H1 (cell line): ENCODE measurements at regions not wholly inside any gene's neighbourhood (a gene's known extent, or its start where the extent isn't known, plus 50 kb on each side); places are given as distances from the start of the nearest gene placed in this dataset.

Experiments used
- CTCF ChIA-PET: fragments of 300-600 bp; sonication (Branson Sonifier 250); formaldehyde crosslinking; loops from one replicate; lab custom pipeline; 2021; ENCODE audit not compliant: partially characterized antibody; lab: Charles Lee
- POLR2A ChIA-PET: fragments of 300-600 bp; sonication (Branson Sonifier 250); formaldehyde crosslinking; loops from one replicate; lab custom pipeline; 2021; ENCODE audit warnings: inconsistent platforms; ENCODE audit not compliant: partially characterized antibody; lab: Charles Lee
- DNase-seq, 2 experiments: peaks; one replicate each; pipeline versions ENCODE4 v3.0.0 to v3.0.0-alpha.2; 2010 to 2022; ENCODE audit warnings: low spot score in 2 of 2, low read depth in 1 of 2, mixed read lengths in 1 of 2
- FAIRE-seq: peaks from 2 replicates; lab custom pipeline; 2011; peaks lifted over from hg19 to GRCh38; lab: Jason Lieb, UNC
- H2AFZ ChIP-seq: 2 replicates; pipeline ENCODE4 v1.8.1; 2012; ENCODE audit warnings: low read length, inconsistent platforms
- H2AK5ac ChIP-seq: 2 replicates; pipeline ENCODE4 v1.6.1; 2013; ENCODE audit warnings: low read depth, low read length
- H2BK120ac ChIP-seq: replicated peaks from 2 replicates; pipeline ENCODE3; 2013; ENCODE audit warnings: low read depth, low read length, inconsistent platforms
- H2BK12ac ChIP-seq: 2 replicates; pipeline ENCODE4 v1.6.1; 2013; ENCODE audit warnings: low read depth, low read length
- H2BK15ac ChIP-seq: 2 replicates; pipeline ENCODE4 v1.6.1; 2013; ENCODE audit warnings: low read length
- H2BK20ac ChIP-seq: 2 replicates; pipeline ENCODE4 v1.6.1; 2013; ENCODE audit warnings: low read length
- H2BK5ac ChIP-seq: 2 replicates; pipeline ENCODE4 v1.6.1; 2013; ENCODE audit warnings: low read depth, low read length
- H3K14ac ChIP-seq: 2 replicates; pipeline ENCODE4 v1.6.1; 2013; ENCODE audit warnings: inconsistent platforms; ENCODE audit not compliant: insufficient read length
- H3K18ac ChIP-seq: 2 replicates; pipeline ENCODE4 v1.6.1; 2013; ENCODE audit warnings: low read length; ENCODE audit errors: extremely low read depth
- H3K23ac ChIP-seq: 2 replicates; pipeline ENCODE4 v1.6.1; 2013; ENCODE audit warnings: inconsistent platforms; ENCODE audit not compliant: insufficient read length
- H3K23me2 ChIP-seq: 2 replicates; pipeline ENCODE4 v1.6.1; 2013; ENCODE audit warnings: low read depth, low read length
- H3K27ac ChIP-seq: 2 replicates; pipeline ENCODE4 v1.6.1; 2011; ENCODE audit warnings: low read depth, low read length, inconsistent platforms
- H3K27me3 ChIP-seq, 4 experiments: replicated peaks in 1 of 4; 1 replicate in 1 of 4; 2 replicates in 3 of 4; pipeline versions ENCODE4 v1.6.1 to v1.8.1; 2011 to 2013; ENCODE audit warnings: low read length in 3 of 4, mild to moderate bottlenecking in 3 of 4, inconsistent platforms in 2 of 4, mixed read lengths in 2 of 4, moderate library complexity in 1 of 4; ENCODE audit not compliant: control insufficient read depth in 3 of 4, insufficient read depth in 3 of 4; ENCODE audit errors: extremely low read depth in 1 of 4
- H3K36me3 ChIP-seq, 4 experiments: 2 replicates each; pipeline versions ENCODE4 v1.6.1 to v1.8.1; 2011 to 2013; ENCODE audit warnings: mild to moderate bottlenecking in 4 of 4, low read length in 3 of 4, moderate library complexity in 2 of 4, control low read depth in 1 of 4, inconsistent platforms in 1 of 4; ENCODE audit not compliant: insufficient read depth in 4 of 4, control insufficient read depth in 2 of 4
- H3K4ac ChIP-seq: replicated peaks from 2 replicates; pipeline ENCODE3; 2013; ENCODE audit warnings: low read length, low read depth, mixed read lengths, inconsistent platforms; ENCODE audit not compliant: insufficient read length
- H3K4me1 ChIP-seq, 4 experiments: replicated peaks in 1 of 4; 1 replicate in 1 of 4; 2 replicates in 3 of 4; pipeline versions ENCODE4 v1.6.1 to v1.8.1; 2011 to 2013; ENCODE audit warnings: low read length in 3 of 4, inconsistent platforms in 2 of 4, mixed read lengths in 1 of 4; ENCODE audit not compliant: insufficient read depth in 4 of 4, control insufficient read depth in 3 of 4
- H3K4me2 ChIP-seq, 2 experiments: 2 replicates each; pipeline versions ENCODE4 v1.6.1 to v1.8.1; 2011 to 2013; ENCODE audit warnings: low read depth in 2 of 2, low read length in 2 of 2, control low read depth in 1 of 2, inconsistent platforms in 1 of 2, mild to moderate bottlenecking in 1 of 2; ENCODE audit not compliant: insufficient read depth in 1 of 2
- H3K4me3 ChIP-seq, 4 experiments: fragments of 200-600, 300-600 bp in 1 of 4; sonication (generic), shearing (Covaris generic), sonication (Bioruptor Twin) in 1 of 4; 2 replicates each; pipeline versions ENCODE4 v1.5.1 to v1.8.1; 2011 to 2016; ENCODE audit warnings: low read length in 4 of 4, low read depth in 3 of 4, control low read depth in 2 of 4, inconsistent platforms in 2 of 4, mild to moderate bottlenecking in 2 of 4, mixed read lengths in 1 of 4, moderate library complexity in 1 of 4; ENCODE audit not compliant: insufficient read depth in 2 of 4; ENCODE audit errors: extremely low read depth in 1 of 4
- H3K56ac ChIP-seq: replicated peaks from 2 replicates; pipeline ENCODE3; 2013; ENCODE audit warnings: low read depth, mild to moderate bottlenecking, mixed read lengths, low read length, inconsistent platforms; ENCODE audit not compliant: insufficient read length
- H3K79me1 ChIP-seq: 2 replicates; pipeline ENCODE4 v1.6.1; 2013; ENCODE audit warnings: low read depth, low read length, control low read depth
- H3K79me2 ChIP-seq, 2 experiments: 2 replicates each; pipeline versions ENCODE4 v1.6.1 to v1.8.1; 2012 to 2013; ENCODE audit warnings: low read length in 2 of 2, mild to moderate bottlenecking in 2 of 2, inconsistent platforms in 1 of 2; ENCODE audit not compliant: insufficient read depth in 2 of 2, control insufficient read depth in 1 of 2
- H3K9ac ChIP-seq, 4 experiments: replicated peaks in 1 of 4; 1 replicate in 1 of 4; 2 replicates in 3 of 4; pipeline versions ENCODE4 v1.6.1 to v1.8.1; 2011 to 2013; ENCODE audit warnings: low read depth in 3 of 4, low read length in 3 of 4, control low read depth in 2 of 4, mild to moderate bottlenecking in 2 of 4, moderate library complexity in 2 of 4, inconsistent platforms in 1 of 4; ENCODE audit errors: extremely low read depth in 1 of 4
- H3K9me3 ChIP-seq, 2 experiments: 2 replicates each; pipeline versions ENCODE4 v1.6.1 to v1.8.1; 2012 to 2013; ENCODE audit warnings: mild to moderate bottlenecking in 2 of 2, moderate library complexity in 2 of 2, control low read depth in 1 of 2, inconsistent platforms in 1 of 2, low read depth in 1 of 2, low read length in 1 of 2, mixed read lengths in 1 of 2; ENCODE audit not compliant: insufficient read depth in 2 of 2
- H4K20me1 ChIP-seq, 2 experiments: replicated peaks in 1 of 2; 2 replicates each; pipeline versions ENCODE3 to v1.8.1; 2011 to 2013; ENCODE audit warnings: inconsistent platforms in 2 of 2, low read length in 2 of 2, mild to moderate bottlenecking in 1 of 2; ENCODE audit not compliant: insufficient read depth in 2 of 2, control insufficient read depth in 1 of 2
- H4K5ac ChIP-seq: 2 replicates; pipeline ENCODE4 v1.6.1; 2013; ENCODE audit warnings: low read length, low read depth, mixed read lengths, inconsistent platforms; ENCODE audit not compliant: insufficient read length
- H4K8ac ChIP-seq: 2 replicates; pipeline ENCODE4 v1.8.0; 2013; ENCODE audit warnings: mild to moderate bottlenecking, moderate library complexity, low read length, inconsistent platforms; ENCODE audit not compliant: insufficient read depth; ENCODE audit errors: extremely low read depth
- H4K91ac ChIP-seq: replicated peaks from 2 replicates; pipeline ENCODE3; 2013; ENCODE audit warnings: low read length, mixed read lengths, inconsistent platforms; ENCODE audit not compliant: insufficient read length
- BCL11A ChIP-seq, 2 experiments: IDR thresholded peaks; one replicate each; pipeline ENCODE4 v1.6.1; 2011; ENCODE audit warnings: low read depth in 2 of 2, low read length in 2 of 2, mild to moderate bottlenecking in 2 of 2
- CBX8 ChIP-seq: fragments of 300-800, 300-1000 bp; sonication (generic); IDR thresholded peaks from 2 replicates; pipeline ENCODE4 v1.7.1; 2016; ENCODE audit warnings: low read depth, low read length, borderline replicate concordance
- CHD1 ChIP-seq: IDR thresholded peaks from 2 replicates; pipeline ENCODE4 v1.6.1; 2012; ENCODE audit warnings: low read depth, low read length, improper control_type of control experiment
- JUN ChIP-seq: IDR thresholded peaks from 2 replicates; pipeline ENCODE4 v1.6.1; 2011; ENCODE audit warnings: low read depth, mild to moderate bottlenecking, improper control_type of control experiment, low read length
- NRF1 ChIP-seq: IDR thresholded peaks from 2 replicates; pipeline ENCODE4 v1.6.1; 2011; ENCODE audit warnings: mild to moderate bottlenecking, low read depth, low read length, improper control_type of control experiment
- PHF8 ChIP-seq: fragments of 200-600 bp; sonication (generic); conservative IDR thresholded peaks from 2 replicates; pipeline ENCODE4 v1.7.1; 2012; ENCODE audit warnings: low read depth, mild to moderate bottlenecking, inconsistent platforms, low read length, moderate library complexity
- SP1 ChIP-seq: IDR thresholded peaks from 2 replicates; pipeline ENCODE4 v1.6.1; 2011; ENCODE audit warnings: low read depth, low read length
- TAF7 ChIP-seq: optimal IDR thresholded peaks from 2 replicates; pipeline ENCODE3; 2011; ENCODE audit warnings: low read depth, mild to moderate bottlenecking, inconsistent platforms, low read length, moderate library complexity, borderline replicate concordance
- TEAD4 ChIP-seq: IDR thresholded peaks from 2 replicates; pipeline ENCODE4 v1.6.1; 2012; ENCODE audit warnings: low read depth, low read length, inconsistent platforms, mixed read lengths
- YY1 ChIP-seq: IDR thresholded peaks from 2 replicates; pipeline ENCODE4 v1.6.1; 2011; ENCODE audit warnings: low read depth, mild to moderate bottlenecking, low read length
- WGBS, 2 experiments: shearing (Covaris generic) in 1 of 2; methylation state at CpG; one replicate each; pipeline versions ENCODE4 v1.1.6 to v1.1.7; 2013 to 2015; ENCODE audit warnings: low lambda C conversion rate in 2 of 2, mixed read lengths in 2 of 2, inconsistent platforms in 1 of 2, low coverage in 1 of 2, missing lambda C conversion rate in 1 of 2; ENCODE audit not compliant: insufficient replicate concordance in 2 of 2, insufficient coverage in 1 of 2, insufficient read length in 1 of 2; ENCODE audit errors: extremely low coverage in 1 of 2, missing lambda C conversion rate in 1 of 2; 5-methylcytosine and 5-hydroxymethylcytosine counted together
- TF ChIP-seq, protein P1 (sequence below), 3 experiments: IDR thresholded peaks; 1 replicate in 2 of 3; 2 replicates in 1 of 3; pipeline versions ENCODE4 v1.5.1 to v1.6.1; 2011; ENCODE audit warnings: low read length in 3 of 3, mild to moderate bottlenecking in 3 of 3, inconsistent platforms in 2 of 3, low read depth in 1 of 3, moderate library complexity in 1 of 3; ENCODE audit not compliant: insufficient read depth in 1 of 3; ENCODE audit errors: control extremely low read depth in 1 of 3
- TF ChIP-seq, protein P2 (sequence below): IDR thresholded peaks from 2 replicates; pipeline ENCODE4 v1.6.1; 2012; ENCODE audit warnings: inconsistent platforms

DNA sequence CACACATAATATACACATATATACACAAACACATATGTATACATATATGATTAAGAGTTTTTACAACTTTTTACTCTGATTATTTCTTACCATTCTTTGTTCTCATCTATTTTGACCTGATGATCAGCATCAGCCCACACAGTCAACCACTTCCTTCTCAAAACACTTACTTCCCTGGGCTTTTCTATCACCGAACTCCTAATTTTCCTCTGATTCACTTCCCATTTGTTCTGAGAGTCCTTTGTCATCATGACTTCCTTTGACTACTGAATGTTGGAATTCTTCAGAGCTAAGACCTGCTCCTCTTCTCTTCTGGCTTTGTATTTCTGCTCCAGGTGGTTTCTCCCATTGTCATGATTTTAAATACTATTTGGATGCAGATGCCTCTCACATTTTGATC is 209.5 kb upstream of the AFF2 start:
- no peak overlapping the region for H2BK20ac ChIP-seq
- H3K18ac ChIP-seq = no peak overlapping the region
- DNase-seq (no peak), FAIRE-seq (no peak)
- no peaks in the 10 kb centered on the region for H3K79me1 ChIP-seq
- no peak overlapping the region; the same call in 1 of the 2 replicates for H2BK5ac ChIP-seq
- no peak overlapping the region for H4K5ac ChIP-seq
- no peaks in the 10 kb centered on the region for H3K79me2 ChIP-seq
- H3K23ac ChIP-seq = no peak overlapping the region
- H3K14ac ChIP-seq = no peak overlapping the region
- no peak overlapping the region for H4K8ac ChIP-seq
- no peak overlapping the region for H3K27ac ChIP-seq
- no peak overlapping the region for H3K9ac ChIP-seq
- H3K4me2 ChIP-seq = no peak overlapping the region
- no peak overlapping the region for H2BK120ac ChIP-seq
- no peak overlapping the region for H2AFZ ChIP-seq
- H3K56ac ChIP-seq = no peak overlapping the region
- H3K4me3 ChIP-seq = no peak overlapping the region
- H4K91ac ChIP-seq = no peak overlapping the region
- no peaks in the 10 kb centered on the region for H3K36me3 ChIP-seq
- H3K9me3 ChIP-seq = no peaks in the 10 kb centered on the region
- CTCF ChIA-PET = no interaction called here
- no peak overlapping the region for H2BK12ac ChIP-seq
- H3K4ac ChIP-seq = no peak overlapping the region
- no peak overlapping the region for H2AK5ac ChIP-seq
- POLR2A ChIA-PET = interaction anchor here (1.8 kb wide), 1 partner anchor 92 kb away, joined by 4 read pairs; no protein-coding TSS in a partner anchor
- H3K23me2 ChIP-seq = no peaks in the 10 kb centered on the region
- H4K20me1 ChIP-seq = no peaks in the 10 kb centered on the region
- WGBS, 2 experiments = 100% methylated on average over 1 of the region's 1 CpG; no CpG with 5 or more reads in 1 of the 2 experiments
- H3K4me1 ChIP-seq = peaks cover 0 to 3% (median under 1%) of the 10 kb centered on the region in 4 experiments; a peak in 3 of 7 replicates
- H3K27me3 ChIP-seq = no peaks in the 10 kb centered on the region
- no peak overlapping the region for H2BK15ac ChIP-seq
- TF ChIP-seq PHF8 (no peak), JUN (no peak), TEAD4 (no peak), NRF1 (no peak), YY1 (no peak), TAF7 (no peak), BCL11A (IDR thresholded peaks at IDR 0.05; ENCODE audit: low read depth in 2 of 2, low read length in 2 of 2) (no peak), SP1 (no peak), CHD1 (no peak), CBX8 (no peak)
- TF ChIP-seq, protein P1, sequence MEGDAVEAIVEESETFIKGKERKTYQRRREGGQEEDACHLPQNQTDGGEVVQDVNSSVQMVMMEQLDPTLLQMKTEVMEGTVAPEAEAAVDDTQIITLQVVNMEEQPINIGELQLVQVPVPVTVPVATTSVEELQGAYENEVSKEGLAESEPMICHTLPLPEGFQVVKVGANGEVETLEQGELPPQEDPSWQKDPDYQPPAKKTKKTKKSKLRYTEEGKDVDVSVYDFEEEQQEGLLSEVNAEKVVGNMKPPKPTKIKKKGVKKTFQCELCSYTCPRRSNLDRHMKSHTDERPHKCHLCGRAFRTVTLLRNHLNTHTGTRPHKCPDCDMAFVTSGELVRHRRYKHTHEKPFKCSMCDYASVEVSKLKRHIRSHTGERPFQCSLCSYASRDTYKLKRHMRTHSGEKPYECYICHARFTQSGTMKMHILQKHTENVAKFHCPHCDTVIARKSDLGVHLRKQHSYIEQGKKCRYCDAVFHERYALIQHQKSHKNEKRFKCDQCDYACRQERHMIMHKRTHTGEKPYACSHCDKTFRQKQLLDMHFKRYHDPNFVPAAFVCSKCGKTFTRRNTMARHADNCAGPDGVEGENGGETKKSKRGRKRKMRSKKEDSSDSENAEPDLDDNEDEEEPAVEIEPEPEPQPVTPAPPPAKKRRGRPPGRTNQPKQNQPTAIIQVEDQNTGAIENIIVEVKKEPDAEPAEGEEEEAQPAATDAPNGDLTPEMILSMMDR (IDR thresholded peaks at IDR 0.05; ENCODE audit: control extremely low read depth in 1 of 3, insufficient read depth in 1 of 3, low read depth in 1 of 3, low read length in 3 of 3) = no peak
- TF ChIP-seq, protein P2, sequence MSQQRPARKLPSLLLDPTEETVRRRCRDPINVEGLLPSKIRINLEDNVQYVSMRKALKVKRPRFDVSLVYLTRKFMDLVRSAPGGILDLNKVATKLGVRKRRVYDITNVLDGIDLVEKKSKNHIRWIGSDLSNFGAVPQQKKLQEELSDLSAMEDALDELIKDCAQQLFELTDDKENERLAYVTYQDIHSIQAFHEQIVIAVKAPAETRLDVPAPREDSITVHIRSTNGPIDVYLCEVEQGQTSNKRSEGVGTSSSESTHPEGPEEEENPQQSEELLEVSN = no peak
